GM19395 (cell line): ENCODE measurements at regions not wholly inside any gene's neighbourhood (a gene's known extent, or its start where the extent isn't known, plus 50 kb on each side); places are given as distances from the start of the nearest gene placed in this dataset.

Source experiments
- ATAC-seq: cut with Tn5 transposase; IDR thresholded peaks from one replicate; pipeline ENCODE4 v1.9.1; 2021; ENCODE audit warnings: mild to moderate bottlenecking, moderate library complexity; ENCODE audit not compliant: unreplicated experiment

GRCh38 chr1:87717157-87717670 lies 388.5 kb downstream of the LMO4 start:
- no peak for ATAC-seq

GRCh38 chr1:87718241-87718950 lies 389.7 kb downstream of the LMO4 start:
- ATAC-seq, result no peak

GRCh38 chr1:87719658-87720057 lies 391.0 kb downstream of the LMO4 start:
- ATAC-seq, result no peak

GRCh38 chr1:87720561-87720960 lies 391.9 kb downstream of the LMO4 start:
- no peak for ATAC-seq

- ATAC-seq, result no peak
Observed at GRCh38 chr1:87723193-87723592, 394.5 kb downstream of the LMO4 start.

- no peak for ATAC-seq
Observed at GRCh38 chr1:87728169-87728568, 399.5 kb downstream of the LMO4 start.

- ATAC-seq, result no peak
Observed at GRCh38 chr1:87730274-87731216, 401.9 kb downstream of the LMO4 start.

GRCh38 chr1:87733386-87733785 lies 404.7 kb downstream of the LMO4 start:
- ATAC-seq, result no peak

- no peak for ATAC-seq
Observed at GRCh38 chr1:87735750-87736149, 407.1 kb downstream of the LMO4 start.

- no peak for ATAC-seq
Observed at GRCh38 chr1:87739141-87739540, 410.5 kb downstream of the LMO4 start.

- no peak for ATAC-seq
Observed at GRCh38 chr1:87739704-87740103, 411.0 kb downstream of the LMO4 start.

- ATAC-seq, result no peak
Observed at GRCh38 chr1:87743256-87743655, 414.6 kb downstream of the LMO4 start.

GRCh38 chr1:87744056-87744455 lies 415.4 kb downstream of the LMO4 start:
- no peak for ATAC-seq

GRCh38 chr1:87744763-87745162 lies 416.1 kb downstream of the LMO4 start:
- ATAC-seq, result no peak

- no peak for ATAC-seq
Observed at GRCh38 chr1:87753366-87753765, 424.7 kb downstream of the LMO4 start.

GRCh38 chr1:87754139-87754538 lies 425.5 kb downstream of the LMO4 start:
- ATAC-seq, result no peak

- no peak for ATAC-seq
Observed at GRCh38 chr1:87757676-87758075, 429.0 kb downstream of the LMO4 start.

- no peak for ATAC-seq
Observed at GRCh38 chr1:87759421-87760087, 430.9 kb downstream of the LMO4 start.

- no peak for ATAC-seq
Observed at GRCh38 chr1:87760155-87760554, 431.5 kb downstream of the LMO4 start.

GRCh38 chr1:87760654-87761053 lies 432.0 kb downstream of the LMO4 start:
- no peak for ATAC-seq

GRCh38 chr1:87763483-87763882 lies 434.8 kb downstream of the LMO4 start:
- ATAC-seq, result no peak
